GM18951 (cell line): ENCODE measurements at regions not wholly inside any gene's neighbourhood (a gene's known extent, or its start where the extent isn't known, plus 50 kb on each side); places are given as distances from the start of the nearest gene placed in this dataset.

Source experiments
- POLR2A ChIP-seq: IDR thresholded peaks from 4 replicates; pipeline ENCODE4 v1.6.1; 2011; ENCODE audit warnings: mild to moderate bottlenecking; ENCODE audit not compliant: insufficient read length, insufficient read depth; ENCODE audit errors: extremely low read depth
- in situ Hi-C: fragments of 300-500 bp; cut with MboI; formaldehyde crosslinking; loops from one replicate; pipeline ENCODE4 v1.12.0; 2022; ENCODE audit warnings: low sequenced_read_pairs, mixed read lengths, inconsistent platforms; ENCODE audit not compliant: unreplicated experiment

GRCh38 chr20:10724449-10725173 lies 50.8 kb upstream of the JAG1 start:
- in situ Hi-C loops, result no loop called here
- no peak for TF ChIP-seq POLR2A

- TF ChIP-seq POLR2A, result no peak
- in situ Hi-C loops, result no loop called here
Measured at GRCh38 chr20:10728873-10729670, 55.3 kb upstream of the JAG1 start.

GRCh38 chr20:10729785-10730184 lies 56.0 kb upstream of the JAG1 start:
- in situ Hi-C loops, result no loop called here
- TF ChIP-seq POLR2A, result no peak

- no peak for TF ChIP-seq POLR2A
- in situ Hi-C loops, result no loop called here
Measured at GRCh38 chr20:10730629-10731183, 56.9 kb upstream of the JAG1 start.

- no peak for TF ChIP-seq POLR2A
- in situ Hi-C loops, result no loop called here
Measured at GRCh38 chr20:10731190-10731965, 57.6 kb upstream of the JAG1 start.

GRCh38 chr20:10733122-10733521 lies 59.3 kb upstream of the JAG1 start:
- in situ Hi-C loops, result no loop called here
- TF ChIP-seq POLR2A, result no peak

GRCh38 chr20:10735195-10735949 lies 61.6 kb upstream of the JAG1 start:
- in situ Hi-C loops, result no loop called here

GRCh38 chr20:10739134-10739533 lies 65.3 kb upstream of the JAG1 start:
- no peak for TF ChIP-seq POLR2A
- in situ Hi-C loops, result no loop called here

More at GRCh38 chr20:10735195-10735949, 61.6 kb upstream of the JAG1 start:
- TF ChIP-seq POLR2A, result no peak

GRCh38 chr20:10739566-10739965 lies 65.8 kb upstream of the JAG1 start:
- in situ Hi-C loops, result no loop called here
- no peak for TF ChIP-seq POLR2A

- in situ Hi-C loops, result no loop called here
- no peak for TF ChIP-seq POLR2A
Measured at GRCh38 chr20:10741060-10741459, 67.3 kb upstream of the JAG1 start.

- in situ Hi-C loops, result no loop called here
- TF ChIP-seq POLR2A, result no peak
Measured at GRCh38 chr20:10745790-10746189, 72.0 kb upstream of the JAG1 start.

GRCh38 chr20:10747019-10747418 lies 73.2 kb upstream of the JAG1 start:
- TF ChIP-seq POLR2A, result no peak
- in situ Hi-C loops, result no loop called here
